HEK293T (cell line): ENCODE measurements at regions not wholly inside any gene's neighbourhood (a gene's known extent, or its start where the extent isn't known, plus 50 kb on each side); places are given as distances from the start of the nearest gene placed in this dataset.

ENCODE experiments used
- BHLHE40 ChIP-seq: fragments of 450-650 bp; IDR thresholded peaks from 2 replicates; pipeline ENCODE4 v1.6.1; 2016; ENCODE audit warnings: mild to moderate bottlenecking, moderate library complexity, borderline replicate concordance
- FOXA1 ChIP-seq: fragments of 450-650 bp; IDR thresholded peaks from 2 replicates; pipeline ENCODE4 v1.6.1; 2016; ENCODE audit warnings: mild to moderate bottlenecking
- HDGF ChIP-seq: fragments of 450-650 bp; IDR thresholded peaks from 2 replicates; pipeline ENCODE4 v1.6.1; 2017; ENCODE audit warnings: antibody characterized with exemption, borderline replicate concordance
- NFRKB ChIP-seq: fragments of 450-650 bp; IDR thresholded peaks from 2 replicates; pipeline ENCODE4 v1.6.1; 2016; ENCODE audit warnings: mild to moderate bottlenecking, moderate library complexity
- PKNOX1 ChIP-seq: fragments of 450-650 bp; IDR thresholded peaks from 2 replicates; pipeline ENCODE4 v1.6.1; 2016
- SP1 ChIP-seq: fragments of 450-650 bp; IDR thresholded peaks from 2 replicates; pipeline ENCODE4 v1.6.1; 2017

- TF ChIP-seq FOXA1 (no peak), HDGF (no peak), BHLHE40 (no peak), PKNOX1 (no peak), NFRKB (no peak), SP1 (no peak)
These were observed 118.4 kb upstream of the PRSS3 start for GRCh38 chr9:33676746-33677505.
